Choroid plexus epithelial cell (primary cell): ENCODE measurements at regions not wholly inside any gene's neighbourhood (a gene's known extent, or its start where the extent isn't known, plus 50 kb on each side); places are given as distances from the start of the nearest gene placed in this dataset.

Source experiments
- DNase-seq: peaks from one replicate; pipeline ENCODE4 v3.0.0-alpha.2; 2010; ENCODE audit warnings: low read depth
- H3K4me3 ChIP-seq: 2 replicates; pipeline ENCODE4 v1.5.1; 2011; ENCODE audit warnings: low read depth, mild to moderate bottlenecking, control low read depth, low read length, moderate library complexity
- TF ChIP-seq, protein P1 (sequence below): conservative IDR thresholded peaks from 2 replicates; pipeline ENCODE4 v1.5.1; 2011; ENCODE audit warnings: low read depth, mild to moderate bottlenecking, control low read depth, inconsistent platforms, low read length, moderate library complexity

DNA sequence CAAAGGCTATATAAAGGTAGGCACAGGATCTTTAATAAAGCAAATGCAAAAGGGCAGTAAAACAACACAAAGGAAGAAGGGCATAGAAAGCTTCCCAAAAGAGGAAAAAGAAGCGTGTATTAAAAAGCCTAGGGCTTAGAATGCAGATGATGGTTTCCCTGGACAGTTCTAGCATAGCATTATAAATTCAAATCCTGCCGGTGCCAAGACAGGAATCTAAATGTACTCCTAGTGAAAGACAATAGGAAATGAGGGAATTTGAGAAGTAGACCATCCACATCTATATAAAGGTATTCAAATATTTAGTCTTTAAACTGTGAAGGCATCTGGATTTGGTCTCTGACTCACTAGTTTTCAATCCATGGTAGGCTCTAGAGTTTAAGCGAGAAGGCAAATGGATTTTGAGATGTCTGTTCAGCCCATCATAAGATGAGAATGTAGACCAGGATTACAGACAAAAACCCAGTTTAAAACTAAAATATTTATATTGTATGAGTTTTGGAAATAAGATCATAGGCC is 431.8 kb downstream of the TBL1XR1 start:
- no peak for DNase-seq
- no peak overlapping the region for H3K4me3 ChIP-seq
- TF ChIP-seq, protein P1, sequence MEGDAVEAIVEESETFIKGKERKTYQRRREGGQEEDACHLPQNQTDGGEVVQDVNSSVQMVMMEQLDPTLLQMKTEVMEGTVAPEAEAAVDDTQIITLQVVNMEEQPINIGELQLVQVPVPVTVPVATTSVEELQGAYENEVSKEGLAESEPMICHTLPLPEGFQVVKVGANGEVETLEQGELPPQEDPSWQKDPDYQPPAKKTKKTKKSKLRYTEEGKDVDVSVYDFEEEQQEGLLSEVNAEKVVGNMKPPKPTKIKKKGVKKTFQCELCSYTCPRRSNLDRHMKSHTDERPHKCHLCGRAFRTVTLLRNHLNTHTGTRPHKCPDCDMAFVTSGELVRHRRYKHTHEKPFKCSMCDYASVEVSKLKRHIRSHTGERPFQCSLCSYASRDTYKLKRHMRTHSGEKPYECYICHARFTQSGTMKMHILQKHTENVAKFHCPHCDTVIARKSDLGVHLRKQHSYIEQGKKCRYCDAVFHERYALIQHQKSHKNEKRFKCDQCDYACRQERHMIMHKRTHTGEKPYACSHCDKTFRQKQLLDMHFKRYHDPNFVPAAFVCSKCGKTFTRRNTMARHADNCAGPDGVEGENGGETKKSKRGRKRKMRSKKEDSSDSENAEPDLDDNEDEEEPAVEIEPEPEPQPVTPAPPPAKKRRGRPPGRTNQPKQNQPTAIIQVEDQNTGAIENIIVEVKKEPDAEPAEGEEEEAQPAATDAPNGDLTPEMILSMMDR, result no peak

DNA sequence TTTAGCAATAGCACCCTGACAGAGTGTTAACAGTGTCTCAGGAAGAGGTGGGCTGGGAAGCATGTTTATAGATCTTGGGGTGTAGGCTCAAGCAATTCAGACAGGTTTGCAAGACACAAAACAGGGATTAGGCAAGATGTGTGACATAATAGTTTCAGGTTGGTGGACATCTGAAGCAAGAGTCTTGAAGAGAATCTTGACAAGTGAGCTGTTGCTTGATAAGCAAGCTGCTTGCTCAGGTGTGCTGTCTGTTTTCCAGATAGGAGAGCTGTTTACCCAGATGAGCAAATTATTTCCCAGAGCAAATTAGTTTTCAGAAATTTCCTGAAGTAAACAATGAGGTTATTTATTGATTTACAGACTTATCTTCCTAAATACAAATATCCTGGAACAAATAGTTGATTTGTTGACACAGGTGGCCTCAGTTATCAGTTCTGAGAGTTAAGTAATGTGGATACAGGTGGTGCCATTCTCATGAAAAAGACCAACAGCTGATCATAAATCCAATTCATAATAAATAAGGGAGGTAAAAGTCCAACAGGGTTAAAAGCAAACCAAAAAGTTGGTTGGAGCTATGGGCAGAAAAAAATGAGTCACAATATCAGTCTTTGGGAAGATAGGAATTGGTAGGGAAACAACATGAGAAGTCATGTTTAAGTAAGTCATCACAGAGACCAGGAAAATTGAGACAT is 437.3 kb downstream of the TBL1XR1 start:
- no peak overlapping the region for H3K4me3 ChIP-seq
- DNase-seq, result no peak
- TF ChIP-seq, protein P1, result no peak

- TF ChIP-seq, protein P1, result no peak
- DNase-seq, result no peak
- no peak overlapping the region for H3K4me3 ChIP-seq
These were observed 439.9 kb downstream of the TBL1XR1 start for GRCh38 chr3:176757429-176757828.

- DNase-seq, result no peak
- no peak overlapping the region for H3K4me3 ChIP-seq
- TF ChIP-seq, protein P1, result no peak
These were observed 441.3 kb downstream of the TBL1XR1 start for GRCh38 chr3:176755977-176756376.

DNA sequence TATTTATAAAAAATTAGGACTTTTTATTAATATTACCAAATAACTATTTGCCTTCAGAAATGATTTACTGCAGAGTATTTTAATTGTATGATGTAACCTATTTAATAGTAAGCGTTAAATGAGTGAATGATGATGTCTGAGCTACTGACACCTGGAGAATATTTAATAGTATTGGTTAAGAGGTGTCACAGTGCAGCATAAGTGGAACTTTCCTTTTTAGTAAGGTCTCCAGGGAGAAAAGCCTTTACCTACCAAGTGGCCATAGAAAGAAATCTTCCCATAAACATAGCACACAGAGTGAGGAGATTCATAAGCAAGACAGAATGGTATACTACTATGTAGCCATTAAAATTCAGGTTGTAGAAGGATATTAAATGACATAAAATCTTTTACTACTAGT is 441.7 kb downstream of the TBL1XR1 start:
- TF ChIP-seq, protein P1, result no peak
- no peak for DNase-seq
- H3K4me3 ChIP-seq, result no peak overlapping the region

DNA sequence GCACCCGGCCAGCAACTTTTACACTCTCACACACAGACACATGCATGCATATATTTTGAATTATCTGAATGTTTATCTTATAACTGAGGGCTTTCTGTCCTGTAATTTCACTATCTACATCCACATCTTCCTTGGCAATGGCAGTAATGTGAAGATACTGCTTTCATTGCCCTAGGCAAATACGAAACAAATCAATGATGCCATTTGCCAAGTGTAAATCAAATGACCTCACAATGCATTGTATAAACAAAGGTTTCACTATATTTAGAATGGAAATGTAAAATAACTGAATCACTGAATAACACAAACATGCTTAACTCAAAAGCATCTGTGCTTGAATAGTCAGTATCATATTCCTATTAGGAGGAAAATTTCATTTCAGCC is 455.6 kb downstream of the TBL1XR1 start:
- DNase-seq, result no peak
- TF ChIP-seq, protein P1, result no peak
- H3K4me3 ChIP-seq, result no peak overlapping the region

DNA sequence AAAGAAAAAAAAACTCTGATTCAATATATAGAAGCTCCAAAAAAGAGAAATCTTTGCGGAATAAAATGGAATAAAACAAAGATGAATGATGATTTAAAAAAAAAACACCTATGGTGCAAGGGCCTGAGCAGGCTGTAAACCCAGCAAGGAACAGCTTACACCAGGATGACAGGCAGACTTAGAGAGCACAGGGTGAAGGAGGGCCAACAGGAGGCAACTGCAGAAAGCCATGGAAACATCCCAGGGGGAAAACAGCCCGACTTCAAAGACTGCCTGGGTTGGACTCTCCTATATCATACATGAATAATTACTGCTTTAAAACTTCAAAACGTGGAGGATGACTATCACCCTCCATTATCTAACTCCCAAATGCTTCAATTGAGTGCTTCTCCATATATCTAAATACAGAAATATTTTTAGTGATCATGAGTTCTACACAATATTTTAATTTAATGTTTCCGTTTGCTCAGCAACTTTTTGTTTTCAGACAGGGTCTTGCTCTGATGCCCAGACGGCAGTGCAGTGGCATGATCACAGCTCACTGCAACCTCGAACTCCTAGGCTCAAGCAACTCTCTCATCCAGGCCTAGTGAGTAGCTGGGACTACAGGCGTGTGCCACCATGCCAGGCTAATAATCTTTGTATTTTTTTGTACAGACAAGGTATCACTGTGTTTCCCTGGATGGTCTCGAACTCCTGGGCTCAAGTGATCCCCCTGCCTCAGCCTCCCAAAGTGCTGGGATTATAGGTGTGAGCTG is 456.2 kb downstream of the TBL1XR1 start:
- H3K4me3 ChIP-seq, result no peak overlapping the region
- TF ChIP-seq, protein P1, result no peak
- DNase-seq, result no peak
